ENCODE measurements at regions not wholly inside any gene's neighbourhood (a gene's known extent, or its start where the extent isn't known, plus 50 kb on each side); places are given as distances from the start of the nearest gene placed in this dataset.

DNA sequence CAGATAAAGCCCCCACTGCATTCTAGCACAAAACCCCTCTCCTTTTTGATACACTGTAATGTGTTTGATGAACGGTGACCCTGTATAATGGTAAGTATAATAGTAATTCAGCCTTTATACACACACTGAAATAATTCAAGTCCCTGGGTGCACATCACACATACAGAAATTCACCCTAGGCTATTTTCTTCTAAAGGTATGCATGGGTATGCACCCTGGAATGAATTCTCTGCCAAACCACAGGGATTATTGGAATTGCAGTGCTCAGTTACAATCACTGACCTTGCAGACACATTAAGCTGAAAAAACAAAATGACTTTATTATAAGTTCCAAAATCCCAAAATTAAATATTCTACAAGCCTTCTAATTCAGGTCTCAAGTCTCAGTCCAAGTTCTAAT is 245.9 kb upstream of the FAT3 start:
- POLR2A ChIA-PET, result no interaction called here
- Histone ChIP-seq H3K9me2 (no peaks in the 10 kb centered on the region), H3K9ac (no peak overlapping the region), H3K4me3 (ENCODE audit: low read depth in 2 of 2, low read length in 1 of 2) (no peak overlapping the region), H3K27ac (ENCODE audit: low read depth in 2 of 2, low read length in 1 of 2) (no peak overlapping the region), H2AFZ (ENCODE audit: low read depth) (no peak overlapping the region), H3K79me2 (ENCODE audit: insufficient read depth) (no peaks in the 10 kb centered on the region), H3F3A (replicated peaks; ENCODE audit: insufficient read depth) (peaks cover 14% of the 10 kb centered on the region), H3K27me3 (ENCODE audit: insufficient read depth) (no peaks in the 10 kb centered on the region), H4K20me1 (ENCODE audit: insufficient read depth) (no peaks in the 10 kb centered on the region), H3K4me2 (no peak overlapping the region), H3K9me3 (no peaks in the 10 kb centered on the region), H3K36me3 (replicated peaks in 1 of 2; ENCODE audit: control insufficient read depth in 1 of 2, insufficient read depth in 2 of 2, low read length in 1 of 2) (no peaks in the 10 kb centered on the region), H3K4me1 (ENCODE audit: control insufficient read depth in 1 of 2, insufficient read depth in 2 of 2, low read depth in 1 of 2, low read length in 1 of 2) (peaks cover 0 to 11% of the 10 kb centered on the region in 2 experiments; a peak in 3 of 4 replicates)
- WGBS (ENCODE audit: low lambda C conversion rate), result 83% methylated on average over 1 of the region's 1 CpG
- CTCF ChIA-PET, result interaction anchor here (1.3 kb wide), 1 partner anchor 9 kb away, joined by 3 read pairs; no protein-coding TSS in a partner anchor
- TF ChIP-seq EP300 (IDR thresholded peaks at IDR 0.05; ENCODE audit: borderline replicate concordance in 1 of 2, low read depth in 1 of 2, low read length in 1 of 2), result no peak
- no peak for TF ChIP-seq GABPA (IDR thresholded peaks at IDR 0.05; ENCODE audit: low read depth)
- peak; percentile 38; the same call in 1 of the 2 replicates for TF ChIP-seq NFIC (IDR thresholded peaks at IDR 0.05; ENCODE audit: borderline replicate concordance)
- no peak for TF ChIP-seq MEF2A (IDR thresholded peaks at IDR 0.05; ENCODE audit: borderline replicate concordance, low read depth)
- DNase-seq, result no peak

GRCh38 chr11:91972665-91973266 is 251.9 kb upstream of the FAT3 start:
- Histone ChIP-seq H4K20me1 (ENCODE audit: insufficient read depth) (no peaks in the 10 kb centered on the region), H3K9me3 (no peaks in the 10 kb centered on the region), H3K79me2 (ENCODE audit: insufficient read depth) (no peaks in the 10 kb centered on the region), H3F3A (replicated peaks; ENCODE audit: insufficient read depth) (no peaks in the 10 kb centered on the region), H3K4me2 (no peak overlapping the region), H3K9me2 (no peaks in the 10 kb centered on the region), H3K4me3 (ENCODE audit: low read depth in 2 of 2, low read length in 1 of 2) (no peak overlapping the region), H3K36me3 (replicated peaks in 1 of 2; ENCODE audit: control insufficient read depth in 1 of 2, insufficient read depth in 2 of 2, low read length in 1 of 2) (no peaks in the 10 kb centered on the region), H3K27me3 (ENCODE audit: insufficient read depth) (no peaks in the 10 kb centered on the region), H3K4me1 (ENCODE audit: control insufficient read depth in 1 of 2, insufficient read depth in 2 of 2, low read depth in 1 of 2, low read length in 1 of 2) (no peaks in the 10 kb centered on the region), H2AFZ (ENCODE audit: low read depth) (no peak overlapping the region), H3K9ac (no peak overlapping the region), H3K27ac (ENCODE audit: low read depth in 2 of 2, low read length in 1 of 2) (no peak overlapping the region)
- no peak for TF ChIP-seq REST (IDR thresholded peaks at IDR 0.05; ENCODE audit: low read depth, low read length)
- no peak for TF ChIP-seq EZH2phosphoT487 (IDR thresholded peaks at IDR 0.05; ENCODE audit: borderline replicate concordance, low read depth)
- TF ChIP-seq YY1 (IDR thresholded peaks at IDR 0.05; ENCODE audit: low read depth), result no peak
- no peak for TF ChIP-seq GATA2 (CRISPR knock-in tag; IDR thresholded peaks at IDR 0.05)
- no peak for TF ChIP-seq ELF1 (IDR thresholded peaks at IDR 0.05)
- no peak for TF ChIP-seq TAF1 (IDR thresholded peaks at IDR 0.05; ENCODE audit: borderline replicate concordance, low read depth, low read length)
- no peak for TF ChIP-seq ZBTB33 (IDR thresholded peaks at IDR 0.05; ENCODE audit: borderline replicate concordance, low read depth)
- TF ChIP-seq JUND (IDR thresholded peaks at IDR 0.05), result no peak
- no peak for TF ChIP-seq EP300 (IDR thresholded peaks at IDR 0.05; ENCODE audit: borderline replicate concordance in 1 of 2, low read depth in 1 of 2, low read length in 1 of 2)
- TF ChIP-seq, protein P1, sequence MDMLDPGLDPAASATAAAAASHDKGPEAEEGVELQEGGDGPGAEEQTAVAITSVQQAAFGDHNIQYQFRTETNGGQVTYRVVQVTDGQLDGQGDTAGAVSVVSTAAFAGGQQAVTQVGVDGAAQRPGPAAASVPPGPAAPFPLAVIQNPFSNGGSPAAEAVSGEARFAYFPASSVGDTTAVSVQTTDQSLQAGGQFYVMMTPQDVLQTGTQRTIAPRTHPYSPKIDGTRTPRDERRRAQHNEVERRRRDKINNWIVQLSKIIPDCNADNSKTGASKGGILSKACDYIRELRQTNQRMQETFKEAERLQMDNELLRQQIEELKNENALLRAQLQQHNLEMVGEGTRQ (IDR thresholded peaks at IDR 0.05; ENCODE audit: borderline replicate concordance, low read depth, low read length), result no peak
- TF ChIP-seq USF1 (IDR thresholded peaks at IDR 0.05; ENCODE audit: borderline replicate concordance, low read depth), result no peak
- no peak for DNase-seq
- ChIA-PET CTCF (interaction anchor here (1.0 to 1.6 kb wide), 2 partner anchors 11 to 20 kb away, joined by 3 to 4 read pairs; no protein-coding TSS in a partner anchor), POLR2A (no interaction called here)
- 92% methylated on average over 3 of the region's 3 CpGs for WGBS (ENCODE audit: low lambda C conversion rate)

Measured in SK-N-SH (cell line).